NCI-H1694 treated with DMSO at 0.1 percent for 48 hours (cell line): ENCODE measurements at regions not wholly inside any gene's neighbourhood (a gene's known extent, or its start where the extent isn't known, plus 50 kb on each side); places are given as distances from the start of the nearest gene placed in this dataset.
"Not testable (repeated sequence)": the region's sequence is repeated elsewhere in the genome, so short reads cannot be mapped to it uniquely, and the experiment has no call there.

ENCODE experiments used
- DNase-seq: peaks from one replicate; lab custom pipeline; 2025; lab: John Stamatoyannopoulos, UW

GRCh38 chr13:103884101-103884723 lies 818.0 kb upstream of the SLC10A2 start:
- DNase-seq: no peak

- DNase-seq: no peak
These were observed 817.5 kb upstream of the SLC10A2 start for GRCh38 chr13:103883698-103884097.

DNA sequence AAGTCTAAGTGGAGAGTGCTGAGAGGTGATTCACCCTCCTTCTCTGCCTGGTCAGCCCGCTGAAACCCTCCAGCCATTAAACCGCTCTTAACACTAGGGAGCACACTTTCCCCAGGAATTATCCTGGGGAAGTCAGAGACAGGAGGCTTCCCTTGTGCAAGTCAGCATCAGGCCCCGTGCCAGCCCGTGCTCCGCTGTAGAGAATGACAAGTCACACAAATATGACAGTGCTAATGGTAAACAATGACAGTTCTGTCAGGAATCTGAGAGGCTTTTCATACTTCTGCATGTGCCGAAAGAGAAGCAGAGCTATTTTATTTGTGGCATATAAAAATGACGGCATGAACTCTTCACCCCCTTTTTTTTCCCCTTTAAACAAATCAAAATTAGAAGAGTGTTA lies 816.9 kb upstream of the SLC10A2 start:
- peak; percentile 92 for DNase-seq

DNA sequence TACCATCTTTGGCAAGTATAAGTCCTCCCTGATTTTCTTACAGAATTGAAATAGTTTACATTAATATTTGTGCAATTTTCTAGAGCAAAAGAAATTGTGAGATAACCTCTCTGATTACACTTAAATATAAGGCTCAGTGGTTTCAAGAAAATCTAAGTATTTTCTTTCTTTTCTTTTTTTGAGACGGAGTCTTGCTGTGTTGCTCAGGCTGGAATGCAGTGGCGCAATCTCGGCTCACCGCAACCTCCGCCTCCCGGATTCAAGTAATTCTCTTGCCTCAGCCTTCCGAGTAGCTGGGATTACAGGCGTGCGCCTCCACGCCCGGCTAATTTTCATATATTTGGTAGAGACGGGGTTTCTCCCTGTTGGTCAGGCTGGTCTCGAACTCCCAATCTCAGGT lies 813.9 kb upstream of the SLC10A2 start:
- DNase-seq: not testable (repeated sequence)

DNA sequence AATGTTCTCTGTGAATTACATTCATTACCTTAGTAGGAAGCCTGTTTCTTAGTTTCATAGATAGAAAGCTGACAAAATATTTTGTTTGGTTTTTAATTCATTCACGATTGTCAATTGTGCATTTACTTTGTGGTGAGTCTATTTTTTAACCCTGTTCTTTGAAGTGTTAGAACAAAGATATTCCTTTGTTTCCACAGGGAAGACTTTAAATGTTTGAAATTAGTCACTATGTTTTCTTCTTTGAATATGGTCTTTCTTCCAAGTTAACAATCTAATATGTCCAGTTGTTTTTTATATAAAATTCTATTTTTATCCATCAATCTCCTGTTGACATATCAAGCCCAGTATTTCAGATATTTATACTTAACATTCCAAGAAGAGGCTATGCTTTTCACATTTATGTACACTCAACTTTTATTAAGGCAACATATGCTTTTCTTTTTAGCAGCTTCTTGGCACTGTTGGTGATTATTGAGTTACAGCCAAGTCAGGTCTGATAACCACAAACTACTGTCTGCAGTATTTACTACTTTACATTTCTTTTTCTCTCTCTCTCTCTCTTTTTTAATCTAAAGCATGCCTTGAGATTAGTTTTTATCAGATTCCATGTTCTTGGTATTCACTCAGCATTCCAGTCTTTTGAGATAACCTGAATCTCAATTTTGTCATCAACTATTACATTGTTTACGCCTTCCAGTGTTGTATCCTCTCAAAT lies 812.8 kb upstream of the SLC10A2 start:
- no peak for DNase-seq

- DNase-seq: no peak
These were observed 810.4 kb upstream of the SLC10A2 start for GRCh38 chr13:103876571-103876970.

GRCh38 chr13:103873725-103874124 lies 807.5 kb upstream of the SLC10A2 start:
- no peak for DNase-seq

DNA sequence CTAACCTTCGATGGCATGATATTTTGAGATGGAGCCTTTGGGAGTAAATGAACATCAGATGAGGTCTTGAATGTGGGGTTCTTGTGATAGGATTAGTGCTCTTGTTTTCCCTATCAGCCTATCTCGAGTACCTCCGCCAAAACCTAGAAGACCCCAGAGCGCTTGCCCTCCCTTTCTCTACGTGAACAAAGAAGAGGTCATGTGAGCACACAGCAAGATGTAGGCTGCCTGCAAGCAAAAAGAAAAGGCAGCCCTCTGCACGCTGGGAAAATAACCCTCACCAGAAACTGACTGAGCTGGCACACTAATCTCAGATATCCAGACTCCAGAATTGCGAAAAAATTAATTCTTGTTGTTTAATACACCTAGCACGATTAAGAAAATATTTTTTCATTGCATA lies 799.8 kb upstream of the SLC10A2 start:
- DNase-seq: no peak

DNA sequence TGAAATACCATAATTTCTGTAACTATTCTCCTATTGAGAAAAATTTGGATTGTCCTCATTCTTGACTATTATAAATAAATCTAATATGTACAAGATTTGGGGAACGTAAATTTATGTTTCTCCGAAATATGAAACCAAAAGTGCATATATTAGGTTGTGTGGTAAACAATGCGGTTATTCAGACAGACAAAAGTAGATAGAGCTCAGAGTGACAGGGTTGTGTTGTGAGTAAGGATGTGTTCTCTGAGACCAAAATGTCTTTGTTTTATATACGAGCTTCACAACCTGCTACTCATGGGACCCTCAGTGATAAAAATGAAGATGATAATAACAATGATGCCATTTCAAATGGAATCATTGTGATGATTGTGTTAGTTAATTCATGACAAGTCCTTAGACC lies 796.3 kb upstream of the SLC10A2 start:
- no peak for DNase-seq

- no peak for DNase-seq
These were observed 793.7 kb upstream of the SLC10A2 start for GRCh38 chr13:103859952-103860351.

GRCh38 chr13:103852036-103852435 lies 785.8 kb upstream of the SLC10A2 start:
- DNase-seq: peak; percentile 14

- no peak for DNase-seq
These were observed 778.3 kb upstream of the SLC10A2 start for GRCh38 chr13:103844471-103844870.

DNA sequence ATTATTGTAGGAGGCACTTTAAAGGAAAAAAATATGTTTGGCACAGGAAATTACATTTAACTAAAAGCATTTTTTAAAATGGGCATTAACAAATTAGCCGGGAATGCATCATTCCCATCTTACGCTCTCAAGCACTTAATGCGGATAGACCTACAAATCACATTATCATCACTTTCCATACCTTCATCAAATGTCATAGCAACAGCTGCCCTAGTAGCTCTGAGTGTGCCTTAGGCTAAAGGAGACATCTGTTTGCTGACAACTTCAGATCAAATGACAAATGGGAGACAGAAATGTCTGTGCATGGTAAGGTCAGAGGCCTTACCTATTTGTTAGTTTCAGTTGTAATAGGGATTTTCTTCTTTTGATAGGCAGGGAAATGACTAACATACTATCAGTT lies 773.2 kb upstream of the SLC10A2 start:
- DNase-seq: peak; percentile 98

DNA sequence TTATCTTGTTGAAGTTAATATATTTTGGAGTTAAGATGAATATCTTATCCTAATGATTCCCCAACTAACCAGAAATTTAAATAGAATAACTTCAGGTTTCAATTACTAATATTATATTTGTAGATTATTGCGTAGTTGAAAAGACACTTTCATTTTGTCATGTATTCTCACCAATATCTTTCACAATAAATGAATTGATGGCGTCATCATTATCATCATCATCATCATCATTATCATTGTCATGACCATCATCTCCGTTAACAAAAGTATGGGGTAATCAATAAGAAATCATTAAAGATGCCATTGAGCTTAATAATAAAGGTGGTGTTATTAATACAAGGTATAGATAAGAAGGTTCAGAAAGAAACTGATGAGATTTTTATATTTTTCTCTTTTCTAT lies 768.8 kb upstream of the SLC10A2 start:
- DNase-seq: no peak

- DNase-seq: no peak
These were observed 767.2 kb upstream of the SLC10A2 start for GRCh38 chr13:103833294-103833852.

- no peak for DNase-seq
These were observed 749.4 kb upstream of the SLC10A2 start for GRCh38 chr13:103815619-103816018.

DNA sequence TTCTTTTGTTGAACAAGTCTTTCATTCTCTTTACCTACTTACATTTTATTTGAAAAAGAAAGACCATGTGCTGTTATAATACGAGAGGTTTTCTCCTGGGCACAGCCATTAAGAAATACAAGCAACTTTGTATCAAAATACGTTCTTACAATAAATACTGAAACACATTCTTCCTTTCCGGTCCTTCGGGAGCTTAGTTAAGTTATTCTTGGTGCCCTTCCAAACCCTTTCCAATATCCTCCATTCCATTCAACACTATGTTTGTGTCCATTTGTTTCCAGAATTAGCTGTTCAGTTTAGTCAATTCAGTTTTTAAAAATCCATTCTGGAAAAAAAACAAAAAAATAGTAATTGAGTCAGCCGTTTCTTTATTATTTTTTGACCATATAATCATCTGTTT lies 746.8 kb upstream of the SLC10A2 start:
- no peak for DNase-seq

DNA sequence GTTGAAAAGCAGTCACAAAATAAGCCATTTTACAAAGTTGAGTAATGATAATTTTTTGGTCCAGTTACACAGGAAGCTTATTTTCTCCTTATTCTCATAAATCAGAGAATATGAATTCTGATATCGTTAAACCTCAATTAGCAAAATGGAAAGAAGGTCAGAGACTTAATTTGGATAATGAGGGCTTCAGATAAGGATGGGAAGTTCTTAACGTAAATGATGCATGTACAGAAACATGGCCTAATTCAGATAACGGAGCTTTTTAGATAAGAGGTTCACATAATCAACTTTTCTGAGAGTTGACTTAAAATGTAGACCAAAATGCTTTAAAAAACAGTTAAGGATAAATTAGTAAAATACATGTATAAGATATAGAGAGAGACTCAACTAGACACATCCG lies 746.3 kb upstream of the SLC10A2 start:
- DNase-seq: no peak

DNA sequence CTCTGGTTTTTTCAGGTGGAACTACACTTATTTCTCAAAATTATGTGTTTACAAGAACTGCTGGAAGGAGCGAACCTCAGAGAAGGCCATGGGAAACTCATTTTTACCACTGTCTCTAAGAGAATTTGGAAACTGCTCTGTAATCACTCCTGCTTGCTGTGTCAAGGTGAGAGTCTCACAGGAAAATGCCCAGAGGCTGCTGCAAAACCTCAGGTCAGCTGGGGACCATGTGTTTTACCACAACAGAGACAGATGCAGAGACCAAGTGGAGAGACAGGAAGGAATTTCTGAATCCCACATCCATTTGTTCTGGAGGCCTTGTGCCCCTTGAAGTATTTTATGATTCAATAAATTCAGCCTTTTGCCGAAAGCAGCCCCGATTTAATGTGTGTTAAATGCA lies 743.8 kb upstream of the SLC10A2 start:
- no peak for DNase-seq

GRCh38 chr13:103805771-103806170 lies 739.6 kb upstream of the SLC10A2 start:
- no peak for DNase-seq

DNA sequence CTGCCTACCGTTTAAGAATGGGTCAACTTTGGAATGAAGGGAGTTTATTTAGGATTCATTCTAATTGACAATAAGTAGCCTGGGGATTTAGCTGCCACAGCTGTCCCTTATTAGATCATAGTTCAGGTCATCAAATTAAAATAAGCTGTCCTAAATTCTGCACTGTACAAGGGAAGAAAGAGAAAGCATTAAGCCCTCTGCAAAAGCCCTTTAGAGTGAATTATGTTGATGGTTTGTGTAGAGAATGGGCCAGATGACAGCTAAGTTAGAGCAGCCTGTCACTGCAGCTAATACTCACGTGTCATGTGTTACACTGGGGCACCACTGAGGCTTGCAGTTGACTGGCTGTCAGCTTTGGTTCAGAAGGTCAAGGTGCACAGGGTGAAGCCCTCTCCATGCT lies 737.1 kb upstream of the SLC10A2 start:
- no peak for DNase-seq

- no peak for DNase-seq
These were observed 732.8 kb upstream of the SLC10A2 start for GRCh38 chr13:103799028-103799427.

DNA sequence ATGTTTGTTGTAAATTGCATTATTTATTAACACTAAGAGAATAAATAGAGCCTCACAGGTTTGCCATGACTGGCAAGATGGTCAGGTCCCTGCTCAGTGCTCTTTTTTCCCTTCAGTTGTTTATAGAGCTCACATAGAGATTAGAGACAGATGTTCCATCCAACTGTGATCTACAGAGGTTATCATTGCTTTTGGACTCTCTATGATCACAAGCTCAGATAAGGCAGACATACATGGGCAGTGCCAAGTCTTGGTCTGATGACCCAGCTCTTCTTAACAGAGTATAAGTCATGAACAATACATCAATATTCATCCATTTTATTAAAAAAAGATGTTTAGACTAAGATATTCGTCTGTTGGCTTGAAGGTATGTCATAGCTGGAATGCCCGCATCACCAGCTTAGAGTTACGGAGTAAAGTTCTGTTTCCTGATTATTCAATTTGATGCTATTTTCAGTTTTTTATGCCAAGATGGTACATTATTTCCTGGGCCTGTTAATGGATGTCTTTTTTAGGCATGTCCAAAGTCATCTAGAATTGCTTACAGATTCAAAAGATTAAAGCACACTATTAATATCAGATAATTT lies 729.8 kb upstream of the SLC10A2 start:
- no peak for DNase-seq
